ENCODE measurements at regions not wholly inside any gene's neighbourhood (a gene's known extent, or its start where the extent isn't known, plus 50 kb on each side); places are given as distances from the start of the nearest gene placed in this dataset.

DNA sequence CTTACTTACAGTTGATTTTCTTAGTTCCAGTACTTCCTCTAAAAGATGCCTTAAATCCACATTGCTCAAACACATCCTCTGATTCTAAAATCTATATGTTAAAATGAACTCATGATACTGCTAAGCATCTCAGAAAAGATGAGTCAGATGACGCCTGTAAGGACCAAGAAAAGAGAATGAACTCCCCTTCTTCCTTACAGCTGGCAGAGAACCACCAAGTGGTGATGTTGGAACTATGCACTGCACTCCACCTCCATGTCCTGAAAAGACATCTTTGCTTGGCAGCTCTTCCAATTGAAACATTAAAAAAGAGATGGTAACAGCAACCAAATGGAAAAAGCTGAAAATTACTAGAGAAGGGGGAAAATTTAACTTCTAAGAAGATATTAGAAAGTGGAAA, 648.8 kb downstream of the PTPRC start:
- TF ChIP-seq POLR2A (IDR thresholded peaks at IDR 0.05) = no peak
- TF ChIP-seq, protein P1, sequence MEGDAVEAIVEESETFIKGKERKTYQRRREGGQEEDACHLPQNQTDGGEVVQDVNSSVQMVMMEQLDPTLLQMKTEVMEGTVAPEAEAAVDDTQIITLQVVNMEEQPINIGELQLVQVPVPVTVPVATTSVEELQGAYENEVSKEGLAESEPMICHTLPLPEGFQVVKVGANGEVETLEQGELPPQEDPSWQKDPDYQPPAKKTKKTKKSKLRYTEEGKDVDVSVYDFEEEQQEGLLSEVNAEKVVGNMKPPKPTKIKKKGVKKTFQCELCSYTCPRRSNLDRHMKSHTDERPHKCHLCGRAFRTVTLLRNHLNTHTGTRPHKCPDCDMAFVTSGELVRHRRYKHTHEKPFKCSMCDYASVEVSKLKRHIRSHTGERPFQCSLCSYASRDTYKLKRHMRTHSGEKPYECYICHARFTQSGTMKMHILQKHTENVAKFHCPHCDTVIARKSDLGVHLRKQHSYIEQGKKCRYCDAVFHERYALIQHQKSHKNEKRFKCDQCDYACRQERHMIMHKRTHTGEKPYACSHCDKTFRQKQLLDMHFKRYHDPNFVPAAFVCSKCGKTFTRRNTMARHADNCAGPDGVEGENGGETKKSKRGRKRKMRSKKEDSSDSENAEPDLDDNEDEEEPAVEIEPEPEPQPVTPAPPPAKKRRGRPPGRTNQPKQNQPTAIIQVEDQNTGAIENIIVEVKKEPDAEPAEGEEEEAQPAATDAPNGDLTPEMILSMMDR (IDR thresholded peaks at IDR 0.05) = no peak
- ATAC-seq (no peak), DNase-seq (no peak)
- no peaks in the 10 kb centered on the region for H3K36me3 ChIP-seq (replicated peaks in 1 of 2; ENCODE audit: insufficient read depth in 1 of 2, low read depth in 2 of 2)
- 70 to 77% methylated on average over 1 of the region's 1 CpG for WGBS, 2 donors
- intact Hi-C loops (cut with DNase I) = no loop called here
- H3K27me3 ChIP-seq = no peaks in the 10 kb centered on the region
- no peaks in the 10 kb centered on the region for H3K4me1 ChIP-seq
- H3K4me3 ChIP-seq = no peak overlapping the region
- H3K9me3 ChIP-seq = peaks cover 0 to 6% (median 0%) of the 10 kb centered on the region in 3 donors
- H3K27ac ChIP-seq = no peak overlapping the region

DNA sequence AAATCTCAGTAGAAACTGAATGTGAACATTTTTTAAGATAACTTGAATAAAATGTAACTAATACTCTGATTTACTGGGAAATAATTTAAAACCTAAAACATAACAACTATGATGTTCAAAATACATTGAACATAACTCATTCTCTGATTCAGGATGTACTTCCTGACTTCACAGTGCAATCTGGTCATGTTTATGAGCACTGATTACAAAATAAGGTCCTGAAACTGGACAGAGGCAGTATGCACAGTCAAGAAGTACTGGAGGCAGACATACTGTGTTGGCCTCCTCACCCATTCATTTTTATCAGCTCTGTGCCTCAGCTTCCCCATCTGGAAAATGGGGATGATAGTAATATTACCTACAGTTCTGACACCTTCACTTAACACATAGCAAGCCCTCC, 651.3 kb downstream of the PTPRC start:
- H3K27me3 ChIP-seq = no peaks in the 10 kb centered on the region
- no peak overlapping the region for H3K27ac ChIP-seq
- H3K36me3 ChIP-seq (replicated peaks in 1 of 2; ENCODE audit: insufficient read depth in 1 of 2, low read depth in 2 of 2) = no peaks in the 10 kb centered on the region
- intact Hi-C loops (cut with DNase I) = no loop called here
- H3K4me3 ChIP-seq = no peak overlapping the region
- no peak for ATAC-seq
- DNase-seq = no peak
- TF ChIP-seq, protein P1 (IDR thresholded peaks at IDR 0.05) = no peak
- no peak for TF ChIP-seq POLR2A (IDR thresholded peaks at IDR 0.05)
- no peaks in the 10 kb centered on the region for H3K4me1 ChIP-seq
- H3K9me3 ChIP-seq = peaks cover 0 to 6% (median 0%) of the 10 kb centered on the region in 3 donors

DNA sequence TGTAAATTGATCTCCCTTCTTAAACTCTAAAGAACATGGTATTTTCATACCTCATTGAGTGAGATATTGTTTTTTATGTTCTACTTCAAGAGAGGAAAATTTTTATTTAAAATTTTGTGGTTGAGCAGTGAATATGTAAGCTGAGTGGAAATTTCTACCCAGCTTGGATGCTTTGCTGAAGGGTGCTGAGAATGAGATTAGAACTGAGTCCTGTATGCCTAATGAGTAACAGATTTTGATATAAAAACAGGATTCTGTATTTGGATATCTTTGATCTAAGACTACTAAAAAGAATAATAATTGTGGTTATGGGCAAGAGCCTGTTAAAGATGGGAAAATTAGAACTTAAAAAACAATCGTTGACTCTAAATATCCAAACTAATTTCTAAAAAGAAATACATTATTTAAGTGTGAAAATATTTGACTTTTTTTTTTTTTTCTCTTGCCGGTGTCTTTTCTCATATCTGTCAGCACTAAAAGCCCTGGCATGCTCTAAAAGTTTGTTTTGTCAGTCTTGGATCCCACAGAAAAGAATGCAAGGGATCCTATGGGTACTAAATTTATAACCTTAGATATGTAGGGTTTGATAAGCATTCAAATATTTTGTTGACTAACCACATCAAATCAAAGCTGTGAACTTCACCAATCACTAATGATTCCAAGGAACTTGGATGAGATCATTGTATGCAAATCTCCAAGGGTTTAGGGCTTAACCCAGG, 652.3 kb downstream of the PTPRC start:
- no peaks in the 10 kb centered on the region for H3K36me3 ChIP-seq (replicated peaks in 1 of 2; ENCODE audit: insufficient read depth in 1 of 2, low read depth in 2 of 2)
- WGBS, 2 donors = 53 to 67% methylated on average over 2 of the region's 2 CpGs
- H3K4me3 ChIP-seq = no peak overlapping the region
- H3K27ac ChIP-seq = no peak overlapping the region
- no peaks in the 10 kb centered on the region for H3K4me1 ChIP-seq
- no peaks in the 10 kb centered on the region for H3K27me3 ChIP-seq
- DNase-seq = no peak
- TF ChIP-seq, protein P1 (IDR thresholded peaks at IDR 0.05) = no peak
- no peak for TF ChIP-seq POLR2A (IDR thresholded peaks at IDR 0.05)
- peaks cover 0 to 6% (median 0%) of the 10 kb centered on the region in 3 donors for H3K9me3 ChIP-seq
- ATAC-seq = no peak
- intact Hi-C loops (cut with DNase I) = no loop called here

DNA sequence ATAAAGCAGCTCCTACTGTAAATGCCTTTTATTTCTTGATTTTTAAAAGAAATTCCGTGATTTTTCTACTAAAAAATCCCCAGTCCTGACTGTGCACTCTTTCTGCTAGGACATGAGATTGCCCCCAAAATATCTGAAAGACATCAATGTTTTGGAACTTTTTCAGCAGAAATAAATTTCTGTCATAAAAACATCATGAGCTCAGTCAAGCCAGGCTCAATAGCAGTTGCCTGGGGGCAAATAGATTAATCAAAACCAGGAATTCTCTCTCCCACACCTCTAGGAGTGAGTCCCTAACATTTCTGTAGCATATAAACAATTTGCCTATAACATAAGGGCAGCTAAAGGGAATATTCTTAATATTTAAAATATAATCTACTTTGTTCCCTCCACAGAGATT, 654.1 kb downstream of the PTPRC start:
- H3K4me3 ChIP-seq = no peak overlapping the region
- H3K27me3 ChIP-seq = no peaks in the 10 kb centered on the region
- no peaks in the 10 kb centered on the region for H3K4me1 ChIP-seq
- no peak overlapping the region for H3K27ac ChIP-seq
- TF ChIP-seq, protein P1 (IDR thresholded peaks at IDR 0.05) = no peak
- TF ChIP-seq POLR2A (IDR thresholded peaks at IDR 0.05) = no peak
- intact Hi-C loops (cut with DNase I) = no loop called here
- no peak for DNase-seq
- peaks cover 0 to 6% (median 0%) of the 10 kb centered on the region in 3 donors for H3K9me3 ChIP-seq
- no peaks in the 10 kb centered on the region for H3K36me3 ChIP-seq (replicated peaks in 1 of 2; ENCODE audit: insufficient read depth in 1 of 2, low read depth in 2 of 2)
- ATAC-seq = no peak
- WGBS, 2 donors = 58 to 62% methylated on average over 1 of the region's 1 CpG

DNA sequence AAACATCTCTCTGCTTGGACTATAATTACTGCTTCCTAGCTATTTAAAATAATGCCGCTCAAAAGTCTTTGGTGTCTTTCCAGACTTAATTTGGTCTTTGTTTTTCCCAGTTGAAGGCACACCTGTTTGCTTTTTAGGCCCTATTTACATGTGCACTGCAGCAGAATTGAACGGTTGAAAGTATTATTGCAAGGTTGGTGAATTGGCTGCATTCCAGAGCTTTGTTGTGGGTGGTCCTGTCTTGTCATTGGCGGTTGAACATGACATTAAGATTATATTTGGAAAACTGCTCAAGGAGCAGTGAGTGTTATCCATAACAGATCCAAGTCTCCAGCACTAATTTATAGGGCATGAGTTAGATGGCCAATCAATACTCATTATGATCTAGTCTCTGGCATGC, 656.3 kb downstream of the PTPRC start:
- Histone ChIP-seq H3K4me3 (no peak overlapping the region), H3K4me1 (no peaks in the 10 kb centered on the region), H3K27ac (no peak overlapping the region), H3K36me3 (replicated peaks in 1 of 2; ENCODE audit: insufficient read depth in 1 of 2, low read depth in 2 of 2) (no peaks in the 10 kb centered on the region), H3K27me3 (no peaks in the 10 kb centered on the region), H3K9me3 (peaks cover 0 to 6% (median 0%) of the 10 kb centered on the region in 3 donors)
- DNase-seq (no peak), ATAC-seq (no peak)
- intact Hi-C loops (cut with DNase I) = no loop called here
- 65 to 68% methylated on average over 3 of the region's 3 CpGs for WGBS, 2 donors
- TF ChIP-seq POLR2A (IDR thresholded peaks at IDR 0.05) = no peak
- TF ChIP-seq, protein P1 (IDR thresholded peaks at IDR 0.05) = no peak
